ENCODE measurements at regions not wholly inside any gene's neighbourhood (a gene's known extent, or its start where the extent isn't known, plus 50 kb on each side); places are given as distances from the start of the nearest gene placed in this dataset.
A peak's percentile ranks its signal among the peaks of the same experiment; 100 is the strongest.
"Not testable (repeated sequence)": the region's sequence is repeated elsewhere in the genome, so short reads cannot be mapped to it uniquely, and the experiment has no call there.

DNA sequence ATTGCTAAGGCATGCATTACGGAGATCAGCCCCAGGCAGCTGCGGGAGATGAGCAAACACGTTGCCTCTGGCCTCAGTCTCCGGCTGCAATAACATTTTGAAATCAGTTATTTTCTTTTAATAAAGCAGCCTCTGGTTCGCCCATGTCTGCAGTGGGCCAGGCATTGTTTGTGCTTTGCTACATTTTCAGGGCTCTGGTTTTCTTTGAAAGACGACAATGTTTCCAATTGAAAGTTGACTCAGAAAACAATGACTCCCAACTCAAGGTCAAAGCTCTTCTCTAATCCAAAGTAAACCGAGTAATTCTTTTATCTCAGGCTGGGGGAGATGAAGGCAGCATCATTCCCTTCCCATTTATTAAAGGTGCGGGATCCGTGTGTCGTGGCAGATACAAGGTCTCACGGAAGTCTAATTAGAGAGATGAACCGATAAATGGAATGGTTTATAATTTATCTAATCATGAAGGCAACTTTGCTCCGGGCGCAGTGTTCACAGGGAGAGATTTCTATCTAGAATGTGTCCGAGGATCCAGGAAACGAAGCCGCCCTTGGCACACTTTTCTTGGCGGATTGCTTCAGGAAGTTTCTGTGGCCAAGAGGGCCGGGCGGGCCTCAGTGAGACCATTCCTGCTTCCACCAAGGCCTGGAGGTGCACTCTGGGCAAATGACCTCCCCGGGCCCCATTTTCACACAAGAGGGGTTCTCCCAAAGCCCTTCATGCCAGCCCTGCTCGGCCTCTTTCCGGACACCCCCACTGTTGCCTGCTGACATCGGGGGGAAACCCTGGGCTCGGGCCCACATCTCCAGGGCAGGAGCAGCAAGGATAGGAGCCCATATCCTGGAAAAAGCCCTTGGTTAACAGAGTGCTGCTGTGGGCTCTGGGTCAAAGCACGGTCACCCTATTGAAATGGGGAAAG, 811.4 kb downstream of the BRD1 start:
- peak; percentile 6 for DNase-seq

DNA sequence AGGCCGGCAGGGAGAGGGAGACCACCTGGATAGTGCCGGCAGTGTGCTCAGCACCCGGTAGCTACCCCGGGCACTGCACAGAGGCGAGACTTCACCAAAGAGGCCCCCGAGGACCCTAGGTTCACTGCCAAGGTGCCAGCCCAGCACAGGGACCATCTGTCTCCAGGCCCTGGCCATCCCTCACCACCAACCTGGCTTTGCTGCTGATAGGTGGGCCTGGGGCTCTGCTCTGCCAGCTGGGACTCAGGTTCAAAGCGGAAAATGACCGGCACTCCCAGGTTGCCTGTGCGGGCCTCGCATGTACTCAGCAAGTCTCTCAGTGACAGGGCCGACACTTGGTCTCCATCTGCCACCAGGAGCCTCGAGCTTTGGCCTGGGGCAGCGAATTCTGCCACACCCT, 812.2 kb downstream of the BRD1 start:
- no peak for DNase-seq

- no peak for DNase-seq
These were observed 813.2 kb downstream of the BRD1 start for GRCh38 chr22:49014227-49015201.

GRCh38 chr22:49013707-49014106, 814.0 kb downstream of the BRD1 start:
- no peak for DNase-seq

GRCh38 chr22:49012712-49013395, 814.8 kb downstream of the BRD1 start:
- peak; percentile 68 for DNase-seq

- DNase-seq = no peak
These were observed 815.7 kb downstream of the BRD1 start for GRCh38 chr22:49011769-49012648.

- DNase-seq = no peak
These were observed 816.3 kb downstream of the BRD1 start for GRCh38 chr22:49011379-49011768.

GRCh38 chr22:49010901-49011300, 816.8 kb downstream of the BRD1 start:
- DNase-seq = no peak

- no peak for DNase-seq
These were observed 817.4 kb downstream of the BRD1 start for GRCh38 chr22:49010070-49010863.

GRCh38 chr22:49009359-49010063, 818.2 kb downstream of the BRD1 start:
- DNase-seq = no peak

DNA sequence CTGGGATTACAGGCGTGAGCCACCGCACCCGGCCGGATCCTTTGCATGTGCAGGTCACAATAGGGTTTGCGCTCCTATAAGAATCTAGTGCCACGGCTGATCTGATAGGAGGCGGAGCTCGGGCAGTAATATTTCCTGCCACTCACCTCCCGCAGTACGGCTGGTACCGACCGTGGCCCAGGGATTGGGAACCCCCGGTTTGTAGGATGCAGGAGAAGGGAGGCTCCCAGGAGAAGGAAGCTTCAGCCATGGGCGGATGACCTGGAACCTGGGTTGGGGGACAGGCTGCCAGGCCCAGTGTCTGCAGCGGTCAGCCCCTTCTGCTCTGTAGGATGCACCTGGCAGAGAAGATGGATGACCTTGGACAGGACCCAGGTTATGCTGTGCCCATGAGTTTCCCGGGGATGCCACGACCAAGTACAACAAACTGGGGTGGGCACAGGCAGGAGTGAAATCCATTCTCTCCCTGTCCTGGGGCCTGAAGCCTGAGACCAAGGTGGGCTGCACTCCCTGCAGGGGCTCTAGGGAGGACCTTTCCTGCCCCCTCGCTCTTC, 818.9 kb downstream of the BRD1 start:
- DNase-seq = no peak

DNA sequence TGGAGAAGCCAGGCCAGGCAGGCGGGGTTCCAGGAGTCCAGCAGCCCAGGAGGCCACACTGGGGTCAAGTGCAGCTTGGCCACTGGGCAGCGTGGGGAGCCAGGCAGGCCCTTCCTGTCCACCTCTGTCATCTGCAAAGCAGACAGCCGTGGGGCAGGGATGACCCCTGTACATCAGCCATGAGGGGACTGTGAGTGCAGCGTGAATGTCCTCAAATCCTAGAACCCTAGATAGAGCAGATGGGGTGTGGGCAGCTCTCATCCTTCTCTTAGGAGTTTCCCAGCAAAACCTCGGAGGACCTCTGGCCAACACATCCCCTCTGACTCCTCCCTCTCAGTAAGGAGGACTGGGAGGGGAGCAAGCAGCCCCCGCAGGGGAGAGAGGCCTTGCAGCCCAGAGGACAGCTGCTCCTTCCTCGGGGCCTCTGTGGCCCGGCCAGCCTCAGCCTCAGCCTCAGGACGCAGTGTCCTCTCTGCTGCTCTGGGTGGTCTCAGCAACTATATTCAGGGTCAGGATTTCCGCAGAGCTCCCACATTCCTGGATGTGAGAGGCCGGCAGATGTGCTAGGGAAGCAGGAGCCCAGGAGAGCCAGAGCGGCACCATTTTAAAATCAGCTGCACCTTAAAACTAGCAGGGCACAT, 820.5 kb downstream of the BRD1 start:
- DNase-seq = no peak

DNA sequence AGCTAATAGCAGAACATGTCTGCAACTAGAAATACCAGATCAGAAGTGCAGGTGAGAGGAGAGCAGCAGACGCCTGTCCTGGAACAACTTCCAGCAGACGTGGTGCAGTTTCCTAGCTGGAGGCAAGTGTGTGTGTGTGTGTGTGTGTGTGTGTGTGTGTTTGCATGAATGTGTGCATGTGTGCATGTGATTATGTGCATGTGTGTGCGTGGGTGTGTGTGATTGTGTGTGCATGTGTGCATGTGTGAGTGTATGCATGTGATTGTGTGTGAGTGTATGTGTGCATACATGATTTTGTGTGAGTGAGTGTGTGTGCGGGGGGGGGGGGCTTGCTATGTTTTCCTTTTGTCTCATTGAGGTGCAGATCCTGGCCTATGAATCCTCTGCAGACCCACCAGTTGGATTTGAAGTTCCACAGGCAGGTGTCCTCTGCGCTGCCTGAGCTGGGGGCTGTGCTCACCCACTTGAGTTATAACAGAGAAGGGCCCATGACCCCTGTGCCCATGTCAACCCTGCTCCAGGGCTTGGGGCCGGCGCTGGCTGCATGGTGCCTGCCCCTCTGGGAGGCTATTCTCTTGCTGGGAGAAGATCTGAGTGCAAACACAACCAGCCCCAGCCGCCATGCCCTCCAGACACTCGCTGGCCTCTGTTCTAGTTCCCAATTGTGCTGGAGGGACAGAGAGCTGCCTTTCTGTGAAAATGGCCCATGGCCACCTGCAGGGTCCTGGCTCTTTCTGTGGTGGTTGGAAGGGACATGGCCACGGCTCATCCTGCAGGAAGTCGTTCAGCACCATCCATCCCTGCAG, 821.3 kb downstream of the BRD1 start:
- DNase-seq = no peak

GRCh38 chr22:49005557-49005956, 822.1 kb downstream of the BRD1 start:
- DNase-seq = no peak

GRCh38 chr22:49004484-49005399, 822.9 kb downstream of the BRD1 start:
- DNase-seq = no peak

GRCh38 chr22:48997605-48998004, 830.1 kb downstream of the BRD1 start:
- DNase-seq = not testable (repeated sequence)

- DNase-seq = no peak
These were observed 834.0 kb downstream of the BRD1 start for GRCh38 chr22:48993655-48994054.

GRCh38 chr22:48984639-48985038, 843.0 kb downstream of the BRD1 start:
- DNase-seq = no peak

Data from femur (tissue), 1 donor.